Ovary (tissue), 7 donors: ENCODE measurements at regions not wholly inside any gene's neighbourhood (a gene's known extent, or its start where the extent isn't known, plus 50 kb on each side); places are given as distances from the start of the nearest gene placed in this dataset.

Source experiments
- DNase-seq, 5 donors: peaks; one replicate each; pipeline ENCODE4 v3.0.0-alpha.2; 2019 to 2020
- H3K27ac ChIP-seq, 2 donors: fragments of 200-600 bp; one replicate each; pipeline versions ENCODE4 v1.5.1 to v1.8.0; 2019 to 2022
- H3K27me3 ChIP-seq: fragments of 200-600 bp; one replicate; pipeline ENCODE4 v1.8.0; 2022
- H3K36me3 ChIP-seq: fragments of 200-600 bp; sonication (generic); one replicate; pipeline ENCODE4 v1.5.1; 2019
- H3K4me1 ChIP-seq: one replicate; pipeline ENCODE4 v1.8.1; 2013; ENCODE audit warnings: mild to moderate bottlenecking, moderate library complexity; ENCODE audit not compliant: insufficient read depth
- H3K4me3 ChIP-seq: fragments of 200-600 bp; sonication (generic); one replicate; pipeline ENCODE4 v1.5.1; 2017
- H3K9me3 ChIP-seq, 2 donors: fragments of 200-600 bp in 1 of 2; sonication (generic) in 1 of 2; one replicate each; pipeline versions ENCODE4 v1.5.1 to v1.8.1; 2013 to 2019; ENCODE audit warnings: mild to moderate bottlenecking in 1 of 2, moderate library complexity in 1 of 2
- CTCF ChIP-seq, 3 donors: fragments of 450-650 bp in 2 of 3; fragments of 200-600 bp in 1 of 3; IDR thresholded peaks; one replicate each; pipeline versions ENCODE4 v1.5.1 to v1.8.0; 2016 to 2022; ENCODE audit warnings: antibody characterized with exemption in 3 of 3, mild to moderate bottlenecking in 1 of 3
- EP300 ChIP-seq: sonication (generic); formaldehyde crosslinking; IDR thresholded peaks from one replicate; pipeline ENCODE4 v1.6.1; 2017; ENCODE audit warnings: antibody characterized with exemption
- POLR2A ChIP-seq: fragments of 450-650 bp; IDR thresholded peaks from one replicate; pipeline ENCODE4 v1.6.1; 2017; ENCODE audit warnings: antibody characterized with exemption, mild to moderate bottlenecking, moderate library complexity
- WGBS, 3 donors: extraction: QIAGEN DNeasy Blood & Tissue Kit in 1 of 3; methylation state at CpG; one replicate each; pipeline versions ENCODE4 v1.1.5 to v1.1.7; 2013 to 2017; 5-methylcytosine and 5-hydroxymethylcytosine counted together
- intact Hi-C, 4 donors: fragments of 100-400 bp; cut with DNase I; formaldehyde crosslinking; loops; one replicate each; pipeline versions ENCODE4 v1.11.0 to v1.15.1; 2022 to 2023
- donor health status: DM: no; HTN: no; CAD: no; lungs with moderate emphysema.
- donor health status: DM: no; HTN: no; CAD: no.
- donor health status: Bipolar disorder and iron deficiency.
- donor health status: DM: no; HTN: no; CAD: no.
- donor health status: DM: yes; HTN: yes; CAD: no.

- intact Hi-C loops = no loop called here
- Histone ChIP-seq H3K27ac (no peak overlapping the region), H3K4me3 (no peak overlapping the region), H3K9me3 (no peaks in the 10 kb centered on the region), H3K4me1 (no peaks in the 10 kb centered on the region), H3K27me3 (no peaks in the 10 kb centered on the region), H3K36me3 (no peaks in the 10 kb centered on the region)
- no peak for TF ChIP-seq EP300
- no peak for TF ChIP-seq CTCF (IDR thresholded peaks at IDR 0.05)
- no peak for TF ChIP-seq POLR2A
- no peak for DNase-seq
- WGBS, 3 donors = 69 to 84% (median 72%) methylated on average over 3 of the region's 3 CpGs
Observed at GRCh38 chr4:15182600-15183220, 180.4 kb downstream of the CPEB2 start.

GRCh38 chr4:15186149-15186548, 183.9 kb downstream of the CPEB2 start:
- Histone ChIP-seq H3K36me3 (no peaks in the 10 kb centered on the region), H3K9me3 (no peaks in the 10 kb centered on the region), H3K27me3 (no peaks in the 10 kb centered on the region), H3K4me3 (no peak overlapping the region), H3K27ac (no peak overlapping the region), H3K4me1 (peaks cover 1% of the 10 kb centered on the region)
- 29 to 35% (median 30%) methylated on average over 5 of the region's 5 CpGs for WGBS, 3 donors
- DNase-seq = no peak
- intact Hi-C loops = no loop called here
- no peak for TF ChIP-seq POLR2A
- no peak for TF ChIP-seq CTCF (IDR thresholded peaks at IDR 0.05)
- TF ChIP-seq EP300 = no peak

- no peak overlapping the region for H3K4me3 ChIP-seq
- intact Hi-C loops = no loop called here
- DNase-seq = no peak
- TF ChIP-seq EP300 (no peak), POLR2A (no peak), CTCF (IDR thresholded peaks at IDR 0.05) (no peak)
- no peaks in the 10 kb centered on the region for H3K36me3 ChIP-seq
- H3K4me1 ChIP-seq = peaks cover 1% of the 10 kb centered on the region
- H3K27me3 ChIP-seq = no peaks in the 10 kb centered on the region
- H3K9me3 ChIP-seq = no peaks in the 10 kb centered on the region
- H3K27ac ChIP-seq = no peak overlapping the region
Observed at GRCh38 chr4:15186806-15187205, 184.5 kb downstream of the CPEB2 start.

GRCh38 chr4:15188605-15189539, 186.6 kb downstream of the CPEB2 start:
- intact Hi-C loops = no loop called here
- Histone ChIP-seq H3K4me3 (no peak overlapping the region), H3K27ac (no peak overlapping the region), H3K36me3 (no peaks in the 10 kb centered on the region), H3K9me3 (no peaks in the 10 kb centered on the region), H3K4me1 (peaks cover 1% of the 10 kb centered on the region), H3K27me3 (no peaks in the 10 kb centered on the region)
- no peak for DNase-seq
- no peak for TF ChIP-seq EP300
- no peak for TF ChIP-seq CTCF (IDR thresholded peaks at IDR 0.05)
- TF ChIP-seq POLR2A = no peak
- WGBS, 3 donors = 43 to 55% (median 51%) methylated on average over 3 of the region's 3 CpGs
